ENCODE measurements at regions not wholly inside any gene's neighbourhood (a gene's known extent, or its start where the extent isn't known, plus 50 kb on each side); places are given as distances from the start of the nearest gene placed in this dataset.
"Not testable (repeated sequence)": the region's sequence is repeated elsewhere in the genome, so short reads cannot be mapped to it uniquely, and the experiment has no call there.

GRCh38 chr12:4191149-4191548 is 82.4 kb upstream of the CCND2 start:
- no peak for DNase-seq

GRCh38 chr12:4190366-4191063 is 83.0 kb upstream of the CCND2 start:
- no peak for DNase-seq

GRCh38 chr12:4189721-4190120 is 83.8 kb upstream of the CCND2 start:
- DNase-seq, result no peak

- no peak for DNase-seq
These were observed 85.6 kb upstream of the CCND2 start for GRCh38 chr12:4187916-4188315.

GRCh38 chr12:4187315-4187714 is 86.2 kb upstream of the CCND2 start:
- not testable (repeated sequence) for DNase-seq

- DNase-seq, result peak; percentile 89
These were observed 95.0 kb upstream of the CCND2 start for GRCh38 chr12:4178424-4179170.

- no peak for DNase-seq
These were observed 96.3 kb upstream of the CCND2 start for GRCh38 chr12:4177262-4177661.

GRCh38 chr12:4176168-4176567 is 97.4 kb upstream of the CCND2 start:
- DNase-seq, result no peak

- no peak for DNase-seq
These were observed 99.1 kb upstream of the CCND2 start for GRCh38 chr12:4174417-4174816.

GRCh38 chr12:4172999-4173398 is 100.6 kb upstream of the CCND2 start:
- DNase-seq, result no peak

GRCh38 chr12:4171742-4172141 is 101.8 kb upstream of the CCND2 start:
- no peak for DNase-seq

GRCh38 chr12:4169959-4170358 is 103.6 kb upstream of the CCND2 start:
- DNase-seq, result peak; percentile 73

GRCh38 chr12:4169531-4169930 is 104.0 kb upstream of the CCND2 start:
- DNase-seq, result no peak

GRCh38 chr12:4168036-4168435 is 105.5 kb upstream of the CCND2 start:
- DNase-seq, result no peak

- peak; percentile 84 for DNase-seq
These were observed 108.7 kb upstream of the CCND2 start for GRCh38 chr12:4164559-4165558.

- DNase-seq, result no peak
These were observed 109.4 kb upstream of the CCND2 start for GRCh38 chr12:4164188-4164558.

GRCh38 chr12:4161718-4162117 is 111.8 kb upstream of the CCND2 start:
- no peak for DNase-seq

- DNase-seq, result peak; percentile 83
These were observed 113.1 kb upstream of the CCND2 start for GRCh38 chr12:4160314-4161040.

- DNase-seq, result no peak
These were observed 113.7 kb upstream of the CCND2 start for GRCh38 chr12:4159851-4160250.

- no peak for DNase-seq
These were observed 115.3 kb upstream of the CCND2 start for GRCh38 chr12:4158306-4158705.

- DNase-seq, result no peak
These were observed 116.4 kb upstream of the CCND2 start for GRCh38 chr12:4157122-4157521.

- DNase-seq, result no peak
These were observed 117.2 kb upstream of the CCND2 start for GRCh38 chr12:4156317-4156716.

All from activated CD4-positive, alpha-beta T cell treated with anti-CD3 and anti-CD28 coated beads, Interleukin-2, Interleukin-6, amounts not matched to agents 100 ng/mL and 50 ng/mL, durations not matched to agents 16 hours and 8 hours (primary cell).